ENCODE measurements at regions not wholly inside any gene's neighbourhood (a gene's known extent, or its start where the extent isn't known, plus 50 kb on each side); places are given as distances from the start of the nearest gene placed in this dataset.

GRCh38 chr9:87383344-87384150 lies 114.1 kb upstream of the DAPK1 start:
- no peak for TF ChIP-seq CTCF (IDR thresholded peaks at IDR 0.05)
- TF ChIP-seq POLR2A (IDR thresholded peaks at IDR 0.05): no peak
- no peak for TF ChIP-seq POLR2AphosphoS5 (IDR thresholded peaks at IDR 0.05)
- TF ChIP-seq EP300 (IDR thresholded peaks at IDR 0.05): no peak

Data from suprapubic skin (tissue), 4 donors.